Endothelial cell of umbilical vein (primary cell): ENCODE measurements at regions not wholly inside any gene's neighbourhood (a gene's known extent, or its start where the extent isn't known, plus 50 kb on each side); places are given as distances from the start of the nearest gene placed in this dataset.

ENCODE experiments used
- EZH2 ChIP-seq: IDR thresholded peaks from 2 replicates; pipeline ENCODE4 v1.6.1; 2012; ENCODE audit warnings: borderline replicate concordance, low read depth, mild to moderate bottlenecking, moderate library complexity, low read length, inconsistent platforms; ENCODE audit not compliant: severe bottlenecking
- POLR2A ChIP-seq: IDR thresholded peaks from 2 replicates; pipeline ENCODE4 v1.6.1; 2012; ENCODE audit warnings: low read depth, mild to moderate bottlenecking, control low read depth, low read length
- POLR2AphosphoS5 ChIP-seq: IDR thresholded peaks from 2 replicates; pipeline ENCODE4 v1.6.1; 2012; ENCODE audit warnings: low read depth, mild to moderate bottlenecking, control low read depth, low read length, moderate library complexity; ENCODE audit not compliant: insufficient read depth
- TF ChIP-seq, protein P1 (sequence below), 2 donors: IDR thresholded peaks; 1 replicate in 1 of 2; 2 replicates in 1 of 2; pipeline ENCODE4 v1.5.1; 2011; ENCODE audit warnings: low read length in 2 of 2, mild to moderate bottlenecking in 2 of 2, moderate library complexity in 2 of 2, control low read depth in 1 of 2, inconsistent platforms in 1 of 2, low read depth in 1 of 2; ENCODE audit not compliant: insufficient read depth in 1 of 2; ENCODE audit errors: extremely low read depth in 1 of 2
- TF ChIP-seq, protein P2 (sequence below): IDR thresholded peaks from 2 replicates; pipeline ENCODE4 v1.6.1; 2011; ENCODE audit not compliant: insufficient read depth, insufficient read length

GRCh38 chr11:87399341-87399740 lies 361.6 kb downstream of the TMEM135 start:
- TF ChIP-seq, protein P1, sequence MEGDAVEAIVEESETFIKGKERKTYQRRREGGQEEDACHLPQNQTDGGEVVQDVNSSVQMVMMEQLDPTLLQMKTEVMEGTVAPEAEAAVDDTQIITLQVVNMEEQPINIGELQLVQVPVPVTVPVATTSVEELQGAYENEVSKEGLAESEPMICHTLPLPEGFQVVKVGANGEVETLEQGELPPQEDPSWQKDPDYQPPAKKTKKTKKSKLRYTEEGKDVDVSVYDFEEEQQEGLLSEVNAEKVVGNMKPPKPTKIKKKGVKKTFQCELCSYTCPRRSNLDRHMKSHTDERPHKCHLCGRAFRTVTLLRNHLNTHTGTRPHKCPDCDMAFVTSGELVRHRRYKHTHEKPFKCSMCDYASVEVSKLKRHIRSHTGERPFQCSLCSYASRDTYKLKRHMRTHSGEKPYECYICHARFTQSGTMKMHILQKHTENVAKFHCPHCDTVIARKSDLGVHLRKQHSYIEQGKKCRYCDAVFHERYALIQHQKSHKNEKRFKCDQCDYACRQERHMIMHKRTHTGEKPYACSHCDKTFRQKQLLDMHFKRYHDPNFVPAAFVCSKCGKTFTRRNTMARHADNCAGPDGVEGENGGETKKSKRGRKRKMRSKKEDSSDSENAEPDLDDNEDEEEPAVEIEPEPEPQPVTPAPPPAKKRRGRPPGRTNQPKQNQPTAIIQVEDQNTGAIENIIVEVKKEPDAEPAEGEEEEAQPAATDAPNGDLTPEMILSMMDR (IDR thresholded peaks at IDR 0.05; ENCODE audit: extremely low read depth in 1 of 2, insufficient read depth in 1 of 2, low read depth in 1 of 2, low read length in 2 of 2), result no peak
- TF ChIP-seq, protein P2, sequence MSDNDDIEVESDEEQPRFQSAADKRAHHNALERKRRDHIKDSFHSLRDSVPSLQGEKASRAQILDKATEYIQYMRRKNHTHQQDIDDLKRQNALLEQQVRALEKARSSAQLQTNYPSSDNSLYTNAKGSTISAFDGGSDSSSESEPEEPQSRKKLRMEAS, result no peak
- TF ChIP-seq POLR2A (no peak), POLR2AphosphoS5 (no peak), EZH2 (no peak)
